Ascending aorta (tissue), 2 donors: ENCODE measurements at regions not wholly inside any gene's neighbourhood (a gene's known extent, or its start where the extent isn't known, plus 50 kb on each side); places are given as distances from the start of the nearest gene placed in this dataset.

Experiments
- DNase-seq, 2 donors: peaks; one replicate each; pipeline ENCODE4 v3.0.0-alpha.2; 2019; ENCODE audit warnings: low spot score in 2 of 2
- H3K27ac ChIP-seq, 2 donors: fragments of 200-600 bp; sonication (generic); one replicate each; pipeline ENCODE4 v1.5.1; 2016 to 2017; ENCODE audit warnings: mild to moderate bottlenecking in 1 of 2
- H3K27me3 ChIP-seq: fragments of 200-600 bp; sonication (generic); one replicate; pipeline ENCODE4 v1.5.1; 2017
- H3K36me3 ChIP-seq, 2 donors: fragments of 200-600 bp; sonication (generic); one replicate each; pipeline ENCODE4 v1.5.1; 2016
- H3K4me1 ChIP-seq, 2 donors: fragments of 200-600 bp; sonication (generic); one replicate each; pipeline ENCODE4 v1.5.1; 2016 to 2017; ENCODE audit warnings: mild to moderate bottlenecking in 1 of 2
- H3K4me3 ChIP-seq, 2 donors: fragments of 200-600 bp; sonication (generic); one replicate each; pipeline ENCODE4 v1.5.1; 2016 to 2017; ENCODE audit warnings: mild to moderate bottlenecking in 1 of 2
- H3K9me3 ChIP-seq, 2 donors: fragments of 200-600 bp; sonication (generic); one replicate each; pipeline ENCODE4 v1.5.1; 2016
- intact Hi-C: fragments of 100-400 bp; cut with DNase I; formaldehyde crosslinking; loops from one replicate; pipeline ENCODE4 v1.15.1; 2023
- TF ChIP-seq, protein P1 (sequence below), 3 experiments: fragments of 200-600 bp in 2 of 3; fragments of 450-650 bp in 1 of 3; sonication (generic) in 2 of 3; IDR thresholded peaks; one replicate each; pipeline ENCODE4 v1.5.1; 2016 to 2019; ENCODE audit warnings: antibody characterized with exemption in 3 of 3, mild to moderate bottlenecking in 1 of 3, moderate library complexity in 1 of 3

DNA sequence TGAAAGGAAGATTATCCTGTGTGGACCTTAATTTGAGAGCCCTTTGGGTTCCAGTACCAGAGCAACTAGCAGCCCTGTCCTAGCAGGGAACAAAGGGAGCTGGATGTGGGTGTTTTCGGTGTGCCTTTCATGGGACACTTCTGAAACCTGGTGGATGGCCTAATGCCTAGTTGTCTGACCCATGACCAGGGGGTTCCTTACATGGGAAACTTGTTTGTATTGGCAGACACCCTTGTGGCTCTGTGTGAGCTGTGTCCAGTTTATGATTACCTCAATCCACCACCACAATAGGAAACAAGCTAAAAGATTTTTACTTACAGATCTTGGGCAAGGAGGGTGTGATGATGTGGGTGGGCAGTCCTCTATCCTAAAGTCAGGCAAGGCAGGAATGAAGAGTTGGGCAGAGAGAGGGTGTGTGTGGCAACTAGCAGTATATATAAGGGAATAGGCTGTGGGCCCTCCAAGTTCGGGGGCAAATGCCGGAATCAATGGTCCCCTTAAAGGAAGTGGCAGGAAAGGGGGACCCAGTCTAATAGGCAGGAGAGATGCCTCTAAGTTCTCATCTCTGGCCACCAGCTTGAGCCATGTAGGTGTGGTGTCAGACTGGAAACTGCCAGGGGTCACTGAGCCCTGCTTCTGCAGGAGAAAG is 264.6 kb downstream of the QKI start:
- DNase-seq: no peak
- intact Hi-C loops: no loop called here

DNA sequence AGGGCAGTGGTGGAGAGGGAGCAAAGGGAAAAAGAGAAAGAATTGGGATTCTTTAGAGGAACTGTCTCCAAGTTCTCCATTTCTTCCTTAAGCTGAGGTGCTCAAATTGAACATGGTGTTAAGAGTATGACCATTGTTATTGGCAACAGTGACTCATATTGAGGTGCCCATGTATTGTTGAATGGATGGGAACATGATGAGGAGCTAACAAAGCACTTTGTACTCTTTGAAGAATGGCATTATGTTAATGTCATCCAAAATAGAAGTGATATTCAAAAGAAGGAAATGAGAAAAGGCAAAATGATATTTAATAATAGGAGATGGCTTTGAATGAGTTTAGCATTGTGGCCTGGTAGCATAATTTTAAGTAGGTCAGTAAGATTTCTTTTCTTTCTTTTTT is 261.1 kb downstream of the QKI start:
- H3K27ac ChIP-seq: no peak overlapping the region
- TF ChIP-seq, protein P1, sequence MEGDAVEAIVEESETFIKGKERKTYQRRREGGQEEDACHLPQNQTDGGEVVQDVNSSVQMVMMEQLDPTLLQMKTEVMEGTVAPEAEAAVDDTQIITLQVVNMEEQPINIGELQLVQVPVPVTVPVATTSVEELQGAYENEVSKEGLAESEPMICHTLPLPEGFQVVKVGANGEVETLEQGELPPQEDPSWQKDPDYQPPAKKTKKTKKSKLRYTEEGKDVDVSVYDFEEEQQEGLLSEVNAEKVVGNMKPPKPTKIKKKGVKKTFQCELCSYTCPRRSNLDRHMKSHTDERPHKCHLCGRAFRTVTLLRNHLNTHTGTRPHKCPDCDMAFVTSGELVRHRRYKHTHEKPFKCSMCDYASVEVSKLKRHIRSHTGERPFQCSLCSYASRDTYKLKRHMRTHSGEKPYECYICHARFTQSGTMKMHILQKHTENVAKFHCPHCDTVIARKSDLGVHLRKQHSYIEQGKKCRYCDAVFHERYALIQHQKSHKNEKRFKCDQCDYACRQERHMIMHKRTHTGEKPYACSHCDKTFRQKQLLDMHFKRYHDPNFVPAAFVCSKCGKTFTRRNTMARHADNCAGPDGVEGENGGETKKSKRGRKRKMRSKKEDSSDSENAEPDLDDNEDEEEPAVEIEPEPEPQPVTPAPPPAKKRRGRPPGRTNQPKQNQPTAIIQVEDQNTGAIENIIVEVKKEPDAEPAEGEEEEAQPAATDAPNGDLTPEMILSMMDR (IDR thresholded peaks at IDR 0.05): no peak
- DNase-seq: no peak
- H3K27me3 ChIP-seq: no peaks in the 10 kb centered on the region
- H3K4me1 ChIP-seq: no peaks in the 10 kb centered on the region
- no peaks in the 10 kb centered on the region for H3K9me3 ChIP-seq
- no peak overlapping the region for H3K4me3 ChIP-seq
- intact Hi-C loops: no loop called here
- H3K36me3 ChIP-seq: no peaks in the 10 kb centered on the region

More for the DNA sequence above, 264.6 kb downstream of the QKI start:
- TF ChIP-seq, protein P1 (IDR thresholded peaks at IDR 0.05): no peak
- Histone ChIP-seq H3K27ac (no peak overlapping the region), H3K4me3 (no peak overlapping the region), H3K36me3 (no peaks in the 10 kb centered on the region), H3K9me3 (peaks cover 0 to 8% of the 10 kb centered on the region in 2 donors), H3K4me1 (no peaks in the 10 kb centered on the region), H3K27me3 (no peaks in the 10 kb centered on the region)

DNA sequence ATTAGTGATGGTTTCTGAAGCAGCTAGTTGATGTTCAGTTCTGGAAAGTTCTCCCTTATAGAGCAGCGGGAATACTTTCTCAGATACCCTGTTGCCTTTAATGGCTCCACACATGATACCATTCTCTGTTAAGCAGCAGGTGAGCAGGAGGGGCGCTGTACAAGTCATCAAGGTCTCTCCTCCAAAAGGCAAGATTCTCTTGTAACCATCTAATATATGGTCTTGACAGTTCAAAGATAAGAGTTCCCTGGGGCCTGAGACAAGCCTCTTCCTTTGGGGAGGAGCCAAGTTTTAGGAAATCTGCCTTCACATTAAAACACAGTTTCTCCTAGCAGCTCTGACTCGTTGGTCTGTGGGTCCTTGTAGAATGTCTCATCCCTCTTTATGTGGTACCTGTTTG is 258.2 kb downstream of the QKI start:
- no peaks in the 10 kb centered on the region for H3K4me1 ChIP-seq
- no peak for DNase-seq
- H3K27ac ChIP-seq: no peak overlapping the region
- no peaks in the 10 kb centered on the region for H3K36me3 ChIP-seq
- intact Hi-C loops: no loop called here
- TF ChIP-seq, protein P1 (IDR thresholded peaks at IDR 0.05): no peak
- no peaks in the 10 kb centered on the region for H3K27me3 ChIP-seq
- H3K9me3 ChIP-seq: no peaks in the 10 kb centered on the region
- H3K4me3 ChIP-seq: no peak overlapping the region

DNA sequence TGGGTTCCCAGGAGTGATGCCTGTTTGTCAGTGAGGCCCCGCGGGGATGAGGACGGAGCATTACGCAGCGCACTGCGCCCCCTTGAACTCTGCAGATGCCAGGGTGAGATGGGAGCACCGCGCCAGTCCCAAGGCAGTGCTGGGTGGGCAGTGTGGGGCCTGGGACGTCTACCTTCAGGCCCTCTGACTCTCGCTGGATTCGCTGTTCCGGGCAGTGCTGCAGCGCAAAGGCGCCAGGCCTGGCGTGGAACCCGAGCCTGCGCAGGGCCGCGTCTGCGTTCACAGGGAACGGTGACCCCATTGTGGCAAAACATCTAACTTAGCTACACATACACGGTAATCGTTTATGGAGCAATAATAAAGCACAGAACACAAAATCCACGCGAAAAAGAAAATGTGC is 257.3 kb downstream of the QKI start:
- Histone ChIP-seq H3K27ac (no peak overlapping the region), H3K36me3 (no peaks in the 10 kb centered on the region), H3K27me3 (no peaks in the 10 kb centered on the region), H3K4me1 (no peaks in the 10 kb centered on the region), H3K9me3 (no peaks in the 10 kb centered on the region), H3K4me3 (no peak overlapping the region)
- TF ChIP-seq, protein P1 (IDR thresholded peaks at IDR 0.05): no peak
- no peak for DNase-seq
- intact Hi-C loops: no loop called here

DNA sequence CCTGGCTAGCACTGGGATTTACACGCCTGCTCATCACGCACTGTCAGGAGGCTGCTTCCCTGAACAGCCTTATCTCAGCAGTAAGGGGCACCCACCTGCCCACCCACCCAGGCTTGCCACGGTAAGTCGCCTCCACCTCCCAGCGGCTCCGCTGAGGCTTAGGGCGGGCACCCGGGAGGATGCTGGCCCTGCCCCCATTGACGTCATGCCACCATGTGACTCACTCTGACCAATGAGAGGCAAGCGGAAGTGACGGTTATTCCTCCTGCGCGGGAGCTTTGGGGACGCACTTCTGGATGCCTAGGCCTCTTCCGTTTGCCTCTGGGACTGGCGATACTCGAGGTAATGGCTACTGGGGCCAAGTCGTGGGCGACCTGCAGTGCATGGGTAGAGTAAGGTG is 256.8 kb downstream of the QKI start:
- Histone ChIP-seq H3K4me3 (no peak overlapping the region), H3K9me3 (no peaks in the 10 kb centered on the region), H3K27ac (no peak overlapping the region), H3K27me3 (no peaks in the 10 kb centered on the region), H3K36me3 (no peaks in the 10 kb centered on the region), H3K4me1 (no peaks in the 10 kb centered on the region)
- intact Hi-C loops: no loop called here
- DNase-seq: no peak
- TF ChIP-seq, protein P1 (IDR thresholded peaks at IDR 0.05): no peak

DNA sequence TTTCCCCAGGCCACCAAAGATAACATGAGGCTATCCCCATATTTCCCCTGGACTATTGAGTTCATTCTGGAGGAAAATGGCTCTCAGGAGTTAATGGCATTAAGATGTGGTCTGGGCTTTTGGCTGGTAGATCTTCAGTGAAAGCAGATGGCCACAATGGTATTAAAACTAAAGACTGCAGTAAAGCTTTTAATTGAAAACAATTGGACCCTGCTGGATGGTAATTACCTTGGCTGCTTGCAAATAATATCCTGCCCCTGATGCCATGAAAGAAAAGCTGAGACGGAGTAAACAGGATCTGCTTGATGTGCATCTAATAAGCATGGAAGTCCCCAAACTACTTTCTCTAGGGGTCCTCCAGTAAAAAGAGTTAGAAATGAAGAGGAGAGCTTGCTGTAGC is 255.8 kb downstream of the QKI start:
- Histone ChIP-seq H3K27ac (no peak overlapping the region), H3K36me3 (no peaks in the 10 kb centered on the region), H3K9me3 (no peaks in the 10 kb centered on the region), H3K4me3 (no peak overlapping the region), H3K27me3 (no peaks in the 10 kb centered on the region), H3K4me1 (no peaks in the 10 kb centered on the region)
- DNase-seq: no peak
- TF ChIP-seq, protein P1 (IDR thresholded peaks at IDR 0.05): no peak
- intact Hi-C loops: no loop called here
